Keratinocyte (primary cell): ENCODE measurements at regions not wholly inside any gene's neighbourhood (a gene's known extent, or its start where the extent isn't known, plus 50 kb on each side); places are given as distances from the start of the nearest gene placed in this dataset.

Source experiments
- DNase-seq: peaks from one replicate; pipeline ENCODE4 v3.0.0-alpha.2; 2011; ENCODE audit warnings: low read depth, missing footprints, low spot score
- FAIRE-seq: peaks from 2 replicates; lab custom pipeline; 2011; peaks lifted over from hg19 to GRCh38; lab: Jason Lieb, UNC
- H2AFZ ChIP-seq: 2 replicates; pipeline ENCODE4 v1.6.0; 2012; ENCODE audit warnings: low read length, control low read depth, inconsistent platforms; ENCODE audit not compliant: control insufficient read depth
- H3K27ac ChIP-seq: 2 replicates; pipeline ENCODE4 v1.5.1; 2011; ENCODE audit warnings: low read length; ENCODE audit not compliant: control insufficient read depth, insufficient read depth
- H3K27me3 ChIP-seq: 3 replicates; pipeline ENCODE4 v1.6.0; 2011; ENCODE audit warnings: low read length; ENCODE audit not compliant: control insufficient read depth, insufficient read depth; ENCODE audit errors: extremely low read depth
- H3K36me3 ChIP-seq, 2 experiments: 2 replicates in 1 of 2; 3 replicates in 1 of 2; pipeline ENCODE4 v1.5.1; 2011; ENCODE audit warnings: low read length in 2 of 2, mild to moderate bottlenecking in 1 of 2; ENCODE audit not compliant: control insufficient read depth in 2 of 2, insufficient read depth in 2 of 2; ENCODE audit errors: extremely low read depth in 1 of 2
- H3K4me1 ChIP-seq: 3 replicates; pipeline ENCODE4 v1.5.1; 2011; ENCODE audit warnings: low read length; ENCODE audit not compliant: control insufficient read depth, insufficient read depth; ENCODE audit errors: extremely low read depth
- H3K4me2 ChIP-seq: 3 replicates; pipeline ENCODE4 v1.6.0; 2011; ENCODE audit warnings: low read depth, low read length; ENCODE audit not compliant: control insufficient read depth, insufficient read depth; ENCODE audit errors: extremely low read depth
- H3K4me3 ChIP-seq, 3 experiments: fragments of 200-600 bp in 1 of 3; sonication (generic) in 1 of 3; 2 replicates in 2 of 3; 3 replicates in 1 of 3; pipeline ENCODE4 v1.5.1; 2011 to 2016; ENCODE audit warnings: low read length in 3 of 3, mild to moderate bottlenecking in 3 of 3, control low read depth in 2 of 3, inconsistent platforms in 1 of 3, low read depth in 1 of 3, mixed read lengths in 1 of 3, mixed run types in 1 of 3, moderate library complexity in 1 of 3; ENCODE audit not compliant: control insufficient read depth in 2 of 3, insufficient read depth in 2 of 3; ENCODE audit errors: extremely low read depth in 1 of 3
- H3K79me2 ChIP-seq: 2 replicates; pipeline ENCODE4 v1.6.0; 2012; ENCODE audit warnings: low read length; ENCODE audit not compliant: control insufficient read depth, insufficient read depth
- H3K9ac ChIP-seq: 3 replicates; pipeline ENCODE4 v1.6.0; 2011; ENCODE audit warnings: low read length; ENCODE audit not compliant: control insufficient read depth, insufficient read depth; ENCODE audit errors: extremely low read depth
- H3K9me1 ChIP-seq: 3 replicates; pipeline ENCODE4 v1.6.0; 2011; ENCODE audit warnings: low read length; ENCODE audit not compliant: control insufficient read depth, insufficient read depth; ENCODE audit errors: extremely low read depth
- H3K9me3 ChIP-seq: 2 replicates; pipeline ENCODE4 v1.5.1; 2012; ENCODE audit warnings: low read depth, low read length; ENCODE audit not compliant: control insufficient read depth
- H4K20me1 ChIP-seq: 3 replicates; pipeline ENCODE4 v1.6.0; 2011; ENCODE audit warnings: low read length; ENCODE audit not compliant: control insufficient read depth, insufficient read depth; ENCODE audit errors: extremely low read depth
- CTCF ChIP-seq, 3 experiments: IDR thresholded peaks in 1 of 3; conservative IDR thresholded peaks in 1 of 3; optimal IDR thresholded peaks in 1 of 3; 2 replicates in 2 of 3; 3 replicates in 1 of 3; pipeline versions ENCODE3 to v1.5.1; 2011; ENCODE audit warnings: low read length in 3 of 3, mild to moderate bottlenecking in 3 of 3, moderate library complexity in 2 of 3, control low read depth in 1 of 3, inconsistent platforms in 1 of 3; ENCODE audit not compliant: insufficient read depth in 2 of 3; ENCODE audit errors: extremely low read depth in 1 of 3
- EZH2 ChIP-seq: IDR thresholded peaks from one replicate; pipeline ENCODE4 v1.6.1; 2012; ENCODE audit warnings: inconsistent platforms, mild to moderate bottlenecking, low read length, moderate library complexity
- dilution Hi-C: fragments of 300-500 bp; cut with MboI; formaldehyde crosslinking; loops from one replicate; pipeline ENCODE4 v1.7.0; 2020; ENCODE audit warnings: low sequenced_read_pairs; ENCODE audit not compliant: extremely low pct_ligation_motif_present

GRCh38 chr10:78416031-78417011, 382.7 kb downstream of the RPS24 start:
- TF ChIP-seq CTCF (optimal IDR thresholded peaks at IDR 0.05 in 1 of 3, IDR thresholded peaks at IDR 0.05 in 1 of 3, conservative IDR thresholded peaks at IDR 0.05 in 1 of 3; ENCODE audit: extremely low read depth in 1 of 3, insufficient read depth in 2 of 3, low read length in 3 of 3) (no peak), EZH2 (no peak)
- no peak overlapping the region for H3K9ac ChIP-seq
- H3K36me3 ChIP-seq: no peaks in the 10 kb centered on the region
- no peaks in the 10 kb centered on the region for H3K79me2 ChIP-seq
- H3K9me3 ChIP-seq: no peaks in the 10 kb centered on the region
- FAIRE-seq (no peak), DNase-seq (no peak)
- H3K4me1 ChIP-seq: no peaks in the 10 kb centered on the region
- H2AFZ ChIP-seq: no peak overlapping the region
- no peak overlapping the region for H3K27ac ChIP-seq
- no peaks in the 10 kb centered on the region for H4K20me1 ChIP-seq
- no peaks in the 10 kb centered on the region for H3K9me1 ChIP-seq
- no peak overlapping the region for H3K4me3 ChIP-seq
- peaks cover 6% of the 10 kb centered on the region for H3K27me3 ChIP-seq
- dilution Hi-C loops: no loop called here
- H3K4me2 ChIP-seq: no peak overlapping the region

DNA sequence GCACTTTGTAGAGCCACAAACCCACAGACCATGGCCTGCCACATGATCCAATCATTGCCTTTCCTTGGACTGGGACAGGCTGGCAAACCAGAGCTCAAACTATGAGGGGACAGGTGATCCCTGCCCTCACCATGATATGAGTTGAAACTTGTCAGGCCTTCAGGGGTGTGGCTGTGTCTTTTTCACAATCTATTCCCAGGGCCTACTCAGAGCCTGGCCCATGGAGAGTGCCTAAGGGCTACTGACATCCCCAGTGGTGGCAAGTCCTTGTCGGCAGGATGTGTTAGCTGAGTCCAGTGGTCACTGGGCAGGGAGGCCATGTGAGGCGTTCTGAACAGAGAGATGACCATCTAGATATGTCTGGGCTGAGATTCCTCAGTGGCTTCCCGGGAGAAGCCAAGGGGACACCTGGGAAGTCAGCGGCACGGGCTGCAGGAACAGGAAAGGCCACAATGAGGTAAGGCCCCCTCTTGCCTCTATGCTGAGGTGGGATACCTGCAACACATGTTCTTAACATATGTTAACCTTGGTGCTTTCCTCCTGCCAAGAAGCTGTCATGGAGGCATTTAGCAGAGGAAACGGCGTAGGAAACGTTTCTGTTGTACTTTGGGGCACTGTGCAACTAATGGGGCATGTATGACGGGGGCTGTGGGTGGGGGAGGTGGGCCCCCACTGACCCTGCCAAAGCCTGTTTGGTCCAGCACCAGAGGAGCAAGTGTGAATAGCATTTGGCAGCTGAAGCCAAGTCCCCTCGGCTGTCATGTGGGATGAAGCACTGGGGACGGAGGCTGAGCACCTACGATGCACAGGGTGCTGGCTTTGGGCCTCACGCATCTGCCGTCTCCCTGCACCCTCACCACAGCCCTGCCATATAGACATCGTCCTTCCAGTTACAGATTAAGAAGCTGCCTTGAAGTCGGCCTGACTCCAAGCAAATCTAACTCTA, 384.0 kb downstream of the RPS24 start:
- peaks cover 6% of the 10 kb centered on the region for H3K27me3 ChIP-seq
- no peaks in the 10 kb centered on the region for H3K9me3 ChIP-seq
- no peak overlapping the region for H3K9ac ChIP-seq
- H3K9me1 ChIP-seq: no peaks in the 10 kb centered on the region
- H3K4me3 ChIP-seq: no peak overlapping the region
- no peak overlapping the region for H2AFZ ChIP-seq
- no peak overlapping the region for H3K4me2 ChIP-seq
- no peaks in the 10 kb centered on the region for H3K4me1 ChIP-seq
- H3K27ac ChIP-seq: no peak overlapping the region
- H3K79me2 ChIP-seq: no peaks in the 10 kb centered on the region
- DNase-seq: no peak
- no peak for FAIRE-seq
- H3K36me3 ChIP-seq: no peaks in the 10 kb centered on the region
- dilution Hi-C loops: no loop called here
- H4K20me1 ChIP-seq: no peaks in the 10 kb centered on the region
- no peak for TF ChIP-seq EZH2
- no peak for TF ChIP-seq CTCF (optimal IDR thresholded peaks at IDR 0.05 in 1 of 3, IDR thresholded peaks at IDR 0.05 in 1 of 3, conservative IDR thresholded peaks at IDR 0.05 in 1 of 3; ENCODE audit: extremely low read depth in 1 of 3, insufficient read depth in 2 of 3, low read length in 3 of 3)
